ENCODE measurements at regions not wholly inside any gene's neighbourhood (a gene's known extent, or its start where the extent isn't known, plus 50 kb on each side); places are given as distances from the start of the nearest gene placed in this dataset.

DNA sequence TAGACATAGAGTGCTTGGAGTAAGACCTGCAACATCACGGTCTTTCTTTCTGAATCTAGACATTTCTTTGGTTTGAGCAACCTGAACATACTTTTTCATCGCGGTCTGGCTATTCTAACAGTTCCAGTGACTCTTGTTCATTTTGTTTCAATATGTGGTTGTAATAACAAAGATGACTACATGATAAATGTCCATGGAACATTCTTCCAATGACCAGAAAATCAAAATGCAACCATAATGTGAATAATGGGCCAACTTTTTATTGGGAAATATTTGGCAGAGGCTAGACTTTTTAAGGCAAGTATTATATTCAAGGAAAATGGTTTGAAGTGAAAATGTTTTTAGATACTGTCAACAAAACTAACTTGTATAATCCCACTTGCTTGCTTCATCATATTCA is 282.5 kb downstream of the INHBA start:
- Histone ChIP-seq H3K79me2 (replicated peaks; ENCODE audit: insufficient read depth) (no peaks in the 10 kb centered on the region), H3K27me3 (ENCODE audit: insufficient read depth) (no peaks in the 10 kb centered on the region), H3K36me3 (ENCODE audit: insufficient read depth) (no peaks in the 10 kb centered on the region), H2AFZ (no peak overlapping the region), H3K4me3 (no peak overlapping the region), H4K20me1 (replicated peaks; ENCODE audit: insufficient read depth) (no peaks in the 10 kb centered on the region), H3F3A (replicated peaks; ENCODE audit: low read depth) (no peaks in the 10 kb centered on the region), H3K27ac (ENCODE audit: low read depth) (no peak overlapping the region), H3K4me2 (no peak overlapping the region), H3K9me2 (ENCODE audit: insufficient read depth) (no peaks in the 10 kb centered on the region), H3K4me1 (ENCODE audit: insufficient read depth) (no peaks in the 10 kb centered on the region; the same call in 1 of the 2 replicates)
- TF ChIP-seq ZNF331 (CRISPR knock-in tag; IDR thresholded peaks at IDR 0.05; ENCODE audit: low read depth), result no peak
- no peak for TF ChIP-seq CTCF (conservative IDR thresholded peaks at IDR 0.05; ENCODE audit: low read depth in 2 of 2)
- TF ChIP-seq POLR2AphosphoS5 (IDR thresholded peaks at IDR 0.05; ENCODE audit: low read depth), result no peak
- no peak for TF ChIP-seq ZNF114 (CRISPR knock-in tag; IDR thresholded peaks at IDR 0.05)
- TF ChIP-seq EZH2phosphoT487 (IDR thresholded peaks at IDR 0.05; ENCODE audit: unreplicated experiment), result no peak
- TF ChIP-seq CREB1 (CRISPR knock-in tag; IDR thresholded peaks at IDR 0.05; ENCODE audit: low read depth), result no peak
- TF ChIP-seq NANOG (IDR thresholded peaks at IDR 0.05; ENCODE audit: borderline replicate concordance), result no peak
- TF ChIP-seq ZNF462 (CRISPR knock-in tag; IDR thresholded peaks at IDR 0.05), result no peak
- TF ChIP-seq, protein P1, sequence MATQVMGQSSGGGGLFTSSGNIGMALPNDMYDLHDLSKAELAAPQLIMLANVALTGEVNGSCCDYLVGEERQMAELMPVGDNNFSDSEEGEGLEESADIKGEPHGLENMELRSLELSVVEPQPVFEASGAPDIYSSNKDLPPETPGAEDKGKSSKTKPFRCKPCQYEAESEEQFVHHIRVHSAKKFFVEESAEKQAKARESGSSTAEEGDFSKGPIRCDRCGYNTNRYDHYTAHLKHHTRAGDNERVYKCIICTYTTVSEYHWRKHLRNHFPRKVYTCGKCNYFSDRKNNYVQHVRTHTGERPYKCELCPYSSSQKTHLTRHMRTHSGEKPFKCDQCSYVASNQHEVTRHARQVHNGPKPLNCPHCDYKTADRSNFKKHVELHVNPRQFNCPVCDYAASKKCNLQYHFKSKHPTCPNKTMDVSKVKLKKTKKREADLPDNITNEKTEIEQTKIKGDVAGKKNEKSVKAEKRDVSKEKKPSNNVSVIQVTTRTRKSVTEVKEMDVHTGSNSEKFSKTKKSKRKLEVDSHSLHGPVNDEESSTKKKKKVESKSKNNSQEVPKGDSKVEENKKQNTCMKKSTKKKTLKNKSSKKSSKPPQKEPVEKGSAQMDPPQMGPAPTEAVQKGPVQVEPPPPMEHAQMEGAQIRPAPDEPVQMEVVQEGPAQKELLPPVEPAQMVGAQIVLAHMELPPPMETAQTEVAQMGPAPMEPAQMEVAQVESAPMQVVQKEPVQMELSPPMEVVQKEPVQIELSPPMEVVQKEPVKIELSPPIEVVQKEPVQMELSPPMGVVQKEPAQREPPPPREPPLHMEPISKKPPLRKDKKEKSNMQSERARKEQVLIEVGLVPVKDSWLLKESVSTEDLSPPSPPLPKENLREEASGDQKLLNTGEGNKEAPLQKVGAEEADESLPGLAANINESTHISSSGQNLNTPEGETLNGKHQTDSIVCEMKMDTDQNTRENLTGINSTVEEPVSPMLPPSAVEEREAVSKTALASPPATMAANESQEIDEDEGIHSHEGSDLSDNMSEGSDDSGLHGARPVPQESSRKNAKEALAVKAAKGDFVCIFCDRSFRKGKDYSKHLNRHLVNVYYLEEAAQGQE (IDR thresholded peaks at IDR 0.05; ENCODE audit: unreplicated experiment), result no peak
- no peak for TF ChIP-seq EZH2 (IDR thresholded peaks at IDR 0.05; ENCODE audit: low read depth, unreplicated experiment)
- no peak for TF ChIP-seq JUNB (IDR thresholded peaks at IDR 0.05; ENCODE audit: unreplicated experiment)
- TF ChIP-seq STAT1 (IDR thresholded peaks at IDR 0.05; ENCODE audit: unreplicated experiment), result no peak
- Mint-ChIP-seq H3K4me3 (no peak overlapping the region), H3K27ac (no peak overlapping the region), H3K9me3 (no peaks in the 10 kb centered on the region), H3K36me3 (ENCODE audit: low read depth) (no peaks in the 10 kb centered on the region), H3K4me1 (peaks cover 6% of the 10 kb centered on the region), H3K27me3 (ENCODE audit: insufficient read depth, low read depth, poor library complexity) (no peaks in the 10 kb centered on the region)
- ATAC-seq, result no peak
- DNase-seq (ENCODE audit: low spot score), result no peak

Data from GM23338 (cell line).